Stimulated activated CD4-positive, alpha-beta T cell treated with anti-CD3 and anti-CD28 coated beads, TNF-alpha, amount 100 ng/mL, for 24 hours (primary cell): ENCODE measurements at regions not wholly inside any gene's neighbourhood (a gene's known extent, or its start where the extent isn't known, plus 50 kb on each side); places are given as distances from the start of the nearest gene placed in this dataset.

Experiments used
- DNase-seq, 3 experiments: peaks; one replicate each; pipeline ENCODE4 v3.0.0-alpha.2; 2020; ENCODE audit warnings: low read depth in 3 of 3

- no peak for DNase-seq
Observed at GRCh38 chr1:181858135-181858534, 203.4 kb downstream of the ZNF648 start.
